GM12878 (cell line): ENCODE measurements at regions not wholly inside any gene's neighbourhood (a gene's known extent, or its start where the extent isn't known, plus 50 kb on each side); places are given as distances from the start of the nearest gene placed in this dataset.

Experiments
- ATAC-seq: fragments of 200-7000 bp; cut with Tn5 transposase; 3 replicates; pipeline ENCODE4 v1.9.1; 2020; ENCODE audit warnings: mild to moderate bottlenecking, moderate library complexity
- BruUV-seq: library from RNA; stranded (reverse); fragments of 400-500 nt; replicated peaks from 2 replicates; lab custom pipeline; 2021; lab: Mats Ljungman, UMichigan
- CTCF ChIA-PET: fragments of 300-600 bp; sonication (Branson Sonifier 250); formaldehyde crosslinking; extraction: SDS; loops from one replicate; lab custom pipeline; 2021; ENCODE audit warnings: inconsistent platforms; lab: Yijun Ruan, JAX
- POLR2A ChIA-PET: fragments of 350-600 bp; formaldehyde crosslinking; extraction: SDS; loops from one replicate; lab custom pipeline; 2021; ENCODE audit warnings: inconsistent platforms; lab: Charles Lee
- RAD21 ChIA-PET: fragments of 300-600 bp; sonication (Branson Sonifier 250); formaldehyde crosslinking; loops from one replicate; lab custom pipeline; 2023; ENCODE audit warnings: antibody characterized with exemption; ENCODE audit not compliant: unreplicated experiment; lab: Charles Lee
- SMC1A ChIA-PET: fragments of 300-600 bp; sonication (Branson Sonifier 250); formaldehyde crosslinking; loops from one replicate; lab custom pipeline; 2023; ENCODE audit not compliant: unreplicated experiment, uncharacterized antibody; lab: Charles Lee
- DNase-seq: peaks from one replicate; pipeline ENCODE4 v3.0.0-alpha.2; 2011; ENCODE audit warnings: low read depth, low spot score
- FAIRE-seq: peaks from 3 replicates; lab custom pipeline; 2011; peaks lifted over from hg19 to GRCh38; lab: Jason Lieb, UNC
- H2AFZ ChIP-seq: 2 replicates; pipeline ENCODE4 v1.6.0; 2011; ENCODE audit warnings: low read depth, low read length, control low read depth; ENCODE audit not compliant: control insufficient read depth
- H3K27ac ChIP-seq: 2 replicates; pipeline ENCODE4 v1.5.1; 2011; ENCODE audit warnings: control low read depth; ENCODE audit not compliant: control insufficient read depth, insufficient read depth
- H3K27me3 ChIP-seq, 2 experiments: replicated peaks in 1 of 2; 2 replicates each; pipeline versions ENCODE4 v1.6.0 to v1.6.1; 2011; ENCODE audit warnings: low read length in 1 of 2; ENCODE audit not compliant: control insufficient read depth in 2 of 2, insufficient read depth in 2 of 2
- H3K36me3 ChIP-seq, 2 experiments: 2 replicates each; pipeline ENCODE4 v1.5.1; 2011; ENCODE audit warnings: low read length in 1 of 2; ENCODE audit not compliant: control insufficient read depth in 2 of 2, insufficient read depth in 2 of 2
- H3K4me1 ChIP-seq: 2 replicates; pipeline ENCODE4 v1.6.1; 2011; ENCODE audit warnings: mild to moderate bottlenecking, low read length, moderate library complexity, mixed read lengths; ENCODE audit not compliant: control insufficient read depth, insufficient read depth
- H3K4me2 ChIP-seq: 2 replicates; pipeline ENCODE4 v1.6.0; 2011; ENCODE audit warnings: control low read depth; ENCODE audit not compliant: control insufficient read depth, insufficient read depth
- H3K4me3 ChIP-seq: fragments of 200-600 bp; sonication (generic); 2 replicates; pipeline ENCODE4 v1.5.1; 2016
- H3K79me2 ChIP-seq: 2 replicates; pipeline ENCODE4 v1.6.0; 2011; ENCODE audit warnings: low read length; ENCODE audit not compliant: control insufficient read depth, insufficient read depth
- H3K9ac ChIP-seq: 2 replicates; pipeline ENCODE4 v1.8.0; 2011; ENCODE audit warnings: low read length, control low read depth, mixed read lengths; ENCODE audit not compliant: control insufficient read depth, insufficient read depth
- H3K9me3 ChIP-seq: replicated peaks from 3 replicates; pipeline ENCODE4 v1.5.1; 2011; ENCODE audit warnings: mild to moderate bottlenecking, low read length; ENCODE audit not compliant: control insufficient read depth, insufficient read depth
- H4K20me1 ChIP-seq: 2 replicates; pipeline ENCODE4 v1.6.0; 2011; ENCODE audit not compliant: control insufficient read depth, insufficient read depth
- BACH1 ChIP-seq: fragments of 450-650 bp; IDR thresholded peaks from 2 replicates; pipeline ENCODE4 v1.6.1; 2017; ENCODE audit warnings: mild to moderate bottlenecking, borderline replicate concordance
- BHLHE40 ChIP-seq, 2 experiments: fragments of 450-650 bp in 1 of 2; IDR thresholded peaks; 2 replicates each; pipeline ENCODE4 v1.6.1; 2011 to 2017; ENCODE audit warnings: low read depth in 2 of 2, borderline replicate concordance in 1 of 2, improper control_type of control experiment in 1 of 2, low read length in 1 of 2, mild to moderate bottlenecking in 1 of 2
- BMI1 ChIP-seq: fragments of 450-650 bp; IDR thresholded peaks from 2 replicates; pipeline ENCODE4 v1.6.1; 2016; ENCODE audit warnings: mild to moderate bottlenecking, moderate library complexity, borderline replicate concordance
- DPF2 ChIP-seq: fragments of 450-650 bp; IDR thresholded peaks from 2 replicates; pipeline ENCODE4 v1.6.1; 2017; ENCODE audit warnings: mild to moderate bottlenecking
- E4F1 ChIP-seq: fragments of 450-650 bp; IDR thresholded peaks from 2 replicates; pipeline ENCODE4 v1.6.1; 2018; ENCODE audit warnings: borderline replicate concordance, mild to moderate bottlenecking; ENCODE audit not compliant: partially characterized antibody
- EED ChIP-seq: sonication (generic); IDR thresholded peaks from 2 replicates; pipeline ENCODE4 v1.6.1; 2016; ENCODE audit warnings: antibody characterized with exemption, low read depth
- ETV6 ChIP-seq, 2 experiments: fragments of 450-650 bp in 1 of 2; IDR thresholded peaks in 1 of 2; conservative IDR thresholded peaks in 1 of 2; 2 replicates each; pipeline ENCODE4 v1.6.1; 2014; ENCODE audit warnings: antibody characterized with exemption in 1 of 2, borderline replicate concordance in 1 of 2, low read depth in 1 of 2, mild to moderate bottlenecking in 1 of 2, moderate library complexity in 1 of 2
- FOXM1 ChIP-seq: IDR thresholded peaks from 2 replicates; pipeline ENCODE4 v1.6.1; 2012; ENCODE audit warnings: low read depth, mild to moderate bottlenecking, inconsistent platforms, low read length, moderate library complexity
- PAX8 ChIP-seq: fragments of 450-650 bp; IDR thresholded peaks from 2 replicates; pipeline ENCODE4 v1.6.1; 2017; ENCODE audit warnings: mild to moderate bottlenecking, moderate library complexity
- RAD21 ChIP-seq: IDR thresholded peaks from 2 replicates; pipeline ENCODE4 v1.6.1; 2011; ENCODE audit warnings: mild to moderate bottlenecking, low read depth, low read length, moderate library complexity; ENCODE audit not compliant: insufficient read depth
- RBBP5 ChIP-seq: fragments of 200-600 bp; sonication (generic); conservative IDR thresholded peaks from 2 replicates; pipeline ENCODE4 v1.6.1; 2016
- SMAD5 ChIP-seq: IDR thresholded peaks from 2 replicates; pipeline ENCODE4 v1.6.1; 2016; ENCODE audit warnings: antibody characterized with exemption, low read depth
- TAF1 ChIP-seq: IDR thresholded peaks from 2 replicates; pipeline ENCODE4 v1.6.1; 2011; ENCODE audit warnings: mild to moderate bottlenecking, low read depth, low read length, borderline replicate concordance
- ZNF217 ChIP-seq: fragments of 450-650 bp; IDR thresholded peaks from 2 replicates; pipeline ENCODE4 v1.6.1; 2017; ENCODE audit warnings: antibody characterized with exemption, mild to moderate bottlenecking
- WGBS: methylation state at CpG from one replicate; pipeline ENCODE4 v1.1.6; 2016; ENCODE audit warnings: low lambda C conversion rate; ENCODE audit not compliant: insufficient replicate concordance, insufficient coverage; ENCODE audit errors: missing lambda C conversion rate; 5-methylcytosine and 5-hydroxymethylcytosine counted together
- in situ Hi-C: fragments of 300-500 bp; cut with MboI; formaldehyde crosslinking; loops from 9 replicates; pipeline ENCODE4 v1.14.3; 2018; ENCODE audit warnings: mixed read lengths
- intact Hi-C: fragments of 100-400 bp; cut with micrococcal nuclease; formaldehyde crosslinking; loops from one replicate; pipeline ENCODE4 v1.14.2; 2022; ENCODE audit not compliant: unreplicated experiment
- TF ChIP-seq, protein P1 (sequence below): fragments of 450-650 bp; IDR thresholded peaks from 2 replicates; pipeline ENCODE4 v1.6.1; 2016; ENCODE audit warnings: mild to moderate bottlenecking
- TF ChIP-seq, protein P2 (sequence below): IDR thresholded peaks from 2 replicates; pipeline ENCODE4 v1.6.1; 2012; ENCODE audit warnings: low read length, inconsistent platforms
- TF ChIP-seq, protein P3 (sequence below): fragments of 450-650 bp; IDR thresholded peaks from 2 replicates; pipeline ENCODE4 v1.6.1; 2016; ENCODE audit warnings: mild to moderate bottlenecking

GRCh38 chr10:1814556-1814955 is 77.2 kb upstream of the ADARB2 start:
- H3K4me1 ChIP-seq, result no peaks in the 10 kb centered on the region
- FAIRE-seq (no peak), DNase-seq (no peak), ATAC-seq (no peak)
- H3K4me2 ChIP-seq, result no peak overlapping the region
- H2AFZ ChIP-seq, result no peak overlapping the region
- SMC1A ChIA-PET, result no interaction called here
- no peak overlapping the region for H3K4me3 ChIP-seq
- in situ Hi-C loops, result no loop called here
- POLR2A ChIA-PET, result no interaction called here
- no peak overlapping the region for H3K27ac ChIP-seq
- no peaks in the 10 kb centered on the region for H3K27me3 ChIP-seq
- BruUV-seq, result no TSS peak
- H3K36me3 ChIP-seq, result no peaks in the 10 kb centered on the region
- H3K79me2 ChIP-seq, result no peaks in the 10 kb centered on the region
- H3K9me3 ChIP-seq, result no peaks in the 10 kb centered on the region
- no peaks in the 10 kb centered on the region for H4K20me1 ChIP-seq
- RAD21 ChIA-PET, result interaction anchor here (0.5 kb wide), 1 partner anchor 1257 kb away, joined by 3 read pairs; no protein-coding TSS in a partner anchor
- H3K9ac ChIP-seq, result no peak overlapping the region
- intact Hi-C loops, result no loop called here
- CTCF ChIA-PET, result no interaction called here
- 0% methylated on average over 1 of the region's 1 CpG for WGBS
- TF ChIP-seq BHLHE40 (IDR thresholded peaks at IDR 0.05; ENCODE audit: borderline replicate concordance in 1 of 2, low read depth in 2 of 2, low read length in 1 of 2), result no peak
- TF ChIP-seq, protein P1, sequence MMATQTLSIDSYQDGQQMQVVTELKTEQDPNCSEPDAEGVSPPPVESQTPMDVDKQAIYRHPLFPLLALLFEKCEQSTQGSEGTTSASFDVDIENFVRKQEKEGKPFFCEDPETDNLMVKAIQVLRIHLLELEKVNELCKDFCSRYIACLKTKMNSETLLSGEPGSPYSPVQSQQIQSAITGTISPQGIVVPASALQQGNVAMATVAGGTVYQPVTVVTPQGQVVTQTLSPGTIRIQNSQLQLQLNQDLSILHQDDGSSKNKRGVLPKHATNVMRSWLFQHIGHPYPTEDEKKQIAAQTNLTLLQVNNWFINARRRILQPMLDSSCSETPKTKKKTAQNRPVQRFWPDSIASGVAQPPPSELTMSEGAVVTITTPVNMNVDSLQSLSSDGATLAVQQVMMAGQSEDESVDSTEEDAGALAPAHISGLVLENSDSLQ, result no peak
- TF ChIP-seq, protein P2, sequence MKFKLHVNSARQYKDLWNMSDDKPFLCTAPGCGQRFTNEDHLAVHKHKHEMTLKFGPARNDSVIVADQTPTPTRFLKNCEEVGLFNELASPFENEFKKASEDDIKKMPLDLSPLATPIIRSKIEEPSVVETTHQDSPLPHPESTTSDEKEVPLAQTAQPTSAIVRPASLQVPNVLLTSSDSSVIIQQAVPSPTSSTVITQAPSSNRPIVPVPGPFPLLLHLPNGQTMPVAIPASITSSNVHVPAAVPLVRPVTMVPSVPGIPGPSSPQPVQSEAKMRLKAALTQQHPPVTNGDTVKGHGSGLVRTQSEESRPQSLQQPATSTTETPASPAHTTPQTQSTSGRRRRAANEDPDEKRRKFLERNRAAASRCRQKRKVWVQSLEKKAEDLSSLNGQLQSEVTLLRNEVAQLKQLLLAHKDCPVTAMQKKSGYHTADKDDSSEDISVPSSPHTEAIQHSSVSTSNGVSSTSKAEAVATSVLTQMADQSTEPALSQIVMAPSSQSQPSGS, result no peak
- no peak for TF ChIP-seq RBBP5
- TF ChIP-seq, protein P3, sequence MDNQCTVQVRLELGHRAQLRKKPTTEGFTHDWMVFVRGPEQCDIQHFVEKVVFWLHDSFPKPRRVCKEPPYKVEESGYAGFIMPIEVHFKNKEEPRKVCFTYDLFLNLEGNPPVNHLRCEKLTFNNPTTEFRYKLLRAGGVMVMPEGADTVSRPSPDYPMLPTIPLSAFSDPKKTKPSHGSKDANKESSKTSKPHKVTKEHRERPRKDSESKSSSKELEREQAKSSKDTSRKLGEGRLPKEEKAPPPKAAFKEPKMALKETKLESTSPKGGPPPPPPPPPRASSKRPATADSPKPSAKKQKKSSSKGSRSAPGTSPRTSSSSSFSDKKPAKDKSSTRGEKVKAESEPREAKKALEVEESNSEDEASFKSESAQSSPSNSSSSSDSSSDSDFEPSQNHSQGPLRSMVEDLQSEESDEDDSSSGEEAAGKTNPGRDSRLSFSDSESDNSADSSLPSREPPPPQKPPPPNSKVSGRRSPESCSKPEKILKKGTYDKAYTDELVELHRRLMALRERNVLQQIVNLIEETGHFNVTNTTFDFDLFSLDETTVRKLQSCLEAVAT, result no peak
- TF ChIP-seq ZNF217, result no peak
- no peak for TF ChIP-seq BACH1
- no peak for TF ChIP-seq PAX8
- TF ChIP-seq RAD21, result no peak
- no peak for TF ChIP-seq EED
- TF ChIP-seq TAF1, result no peak
- TF ChIP-seq FOXM1, result no peak
- no peak for TF ChIP-seq E4F1
- TF ChIP-seq BMI1, result no peak
- TF ChIP-seq ETV6 (conservative IDR thresholded peaks at IDR 0.05 in 1 of 2, IDR thresholded peaks at IDR 0.05 in 1 of 2; ENCODE audit: borderline replicate concordance in 1 of 2, low read depth in 1 of 2), result no peak
- TF ChIP-seq SMAD5, result no peak
- TF ChIP-seq DPF2, result no peak
